ENCODE measurements at regions not wholly inside any gene's neighbourhood (a gene's known extent, or its start where the extent isn't known, plus 50 kb on each side); places are given as distances from the start of the nearest gene placed in this dataset.

GRCh38 chr6:139433631-139434419 lies 59.4 kb upstream of the CITED2 start:
- in situ Hi-C loops (cut with MboI; ENCODE audit: low sequenced_read_pairs, unreplicated experiment) = no loop called here
- no peak for DNase-seq (ENCODE audit: low spot score)
- TF ChIP-seq CTCF (IDR thresholded peaks at IDR 0.05; ENCODE audit: borderline replicate concordance, control extremely low read depth, extremely low read depth, insufficient read depth, missing control alignments) = no peak

GRCh38 chr6:139431602-139431956 lies 57.1 kb upstream of the CITED2 start:
- in situ Hi-C loops (cut with MboI; ENCODE audit: low sequenced_read_pairs, unreplicated experiment) = no loop called here
- TF ChIP-seq CTCF (IDR thresholded peaks at IDR 0.05; ENCODE audit: borderline replicate concordance, control extremely low read depth, extremely low read depth, insufficient read depth, missing control alignments) = no peak
- no peak for DNase-seq (ENCODE audit: low spot score)

- TF ChIP-seq CTCF (IDR thresholded peaks at IDR 0.05; ENCODE audit: borderline replicate concordance, control extremely low read depth, extremely low read depth, insufficient read depth, missing control alignments) = no peak
- in situ Hi-C loops (cut with MboI; ENCODE audit: low sequenced_read_pairs, unreplicated experiment) = no loop called here
- no peak for DNase-seq (ENCODE audit: low spot score)
Observed at GRCh38 chr6:139430899-139431601, 56.6 kb upstream of the CITED2 start.

DNA sequence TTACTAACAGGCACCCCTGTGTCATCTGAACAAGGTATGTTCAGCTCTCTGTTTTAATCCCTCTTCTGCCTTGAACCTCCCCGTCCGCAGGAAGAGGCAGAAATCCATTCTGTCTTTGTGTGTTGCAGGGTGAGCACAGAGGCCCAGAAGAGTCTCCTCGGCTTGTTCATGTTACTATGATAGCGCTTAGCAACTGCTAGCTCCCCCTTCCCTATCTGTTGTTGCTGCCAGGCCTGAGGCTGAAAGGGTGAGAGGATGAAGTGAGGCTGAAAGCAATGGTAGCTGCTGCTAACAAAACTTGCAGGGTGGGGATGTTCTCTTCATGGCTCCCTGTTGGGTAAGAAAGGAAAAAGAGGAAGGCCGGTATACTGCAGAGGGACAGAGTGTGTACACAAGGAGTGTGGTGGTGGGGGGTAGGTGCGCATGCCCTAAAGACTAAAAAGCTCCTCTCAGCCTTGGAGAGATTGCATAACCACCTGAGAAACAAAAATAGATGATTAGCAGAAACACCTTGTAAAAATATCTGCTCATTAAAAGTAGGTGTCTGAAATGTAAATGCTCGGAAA lies 55.2 kb upstream of the CITED2 start:
- in situ Hi-C loops (cut with MboI; ENCODE audit: low sequenced_read_pairs, unreplicated experiment) = no loop called here
- TF ChIP-seq CTCF (IDR thresholded peaks at IDR 0.05; ENCODE audit: borderline replicate concordance, control extremely low read depth, extremely low read depth, insufficient read depth, missing control alignments) = no peak
- DNase-seq (ENCODE audit: low spot score) = no peak

DNA sequence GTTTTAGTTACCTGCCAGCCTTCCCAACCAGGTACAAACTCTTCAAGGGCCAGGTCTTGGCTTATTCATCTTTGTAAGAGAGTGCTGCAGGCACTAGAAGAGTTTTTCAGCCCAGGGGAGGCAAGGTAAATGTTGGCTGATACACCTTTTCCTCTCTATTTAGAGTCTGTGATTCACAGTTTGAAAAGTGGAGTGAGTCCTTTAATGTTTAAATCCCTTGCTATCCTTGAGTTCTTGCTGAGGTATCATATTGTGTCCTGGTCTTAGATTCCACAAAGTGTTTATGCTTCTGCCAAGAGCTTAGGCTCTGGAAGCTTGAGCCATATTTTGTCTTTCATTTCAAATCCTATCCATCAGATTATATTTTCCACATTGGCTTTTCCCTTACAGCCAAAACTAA lies 52.8 kb upstream of the CITED2 start:
- in situ Hi-C loops (cut with MboI; ENCODE audit: low sequenced_read_pairs, unreplicated experiment) = no loop called here
- DNase-seq (ENCODE audit: low spot score) = no peak
- no peak for TF ChIP-seq CTCF (IDR thresholded peaks at IDR 0.05; ENCODE audit: borderline replicate concordance, control extremely low read depth, extremely low read depth, insufficient read depth, missing control alignments)

DNA sequence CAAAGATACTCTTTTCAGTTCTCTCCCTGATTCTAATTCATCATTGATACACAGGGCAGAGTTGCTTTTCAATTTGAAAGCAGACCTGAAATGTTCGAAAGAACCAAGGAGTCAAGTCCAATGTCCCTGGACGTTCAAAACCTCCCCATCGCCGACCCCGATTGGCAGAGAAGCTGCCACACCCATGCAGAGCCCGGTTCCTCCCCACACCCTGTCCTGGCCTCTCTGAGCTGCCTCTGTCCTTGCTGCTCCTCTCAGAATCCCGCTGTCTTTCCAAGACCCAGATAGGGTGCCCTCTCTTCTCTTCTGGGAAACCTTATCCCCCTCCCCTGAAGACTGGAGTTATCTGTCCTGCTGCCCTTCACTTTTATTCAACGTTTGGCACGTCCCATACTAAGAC lies 52.3 kb upstream of the CITED2 start:
- in situ Hi-C loops (cut with MboI; ENCODE audit: low sequenced_read_pairs, unreplicated experiment) = no loop called here
- no peak for DNase-seq (ENCODE audit: low spot score)
- TF ChIP-seq CTCF (IDR thresholded peaks at IDR 0.05; ENCODE audit: borderline replicate concordance, control extremely low read depth, extremely low read depth, insufficient read depth, missing control alignments) = no peak
